AG04450 (cell line): ENCODE measurements at regions not wholly inside any gene's neighbourhood (a gene's known extent, or its start where the extent isn't known, plus 50 kb on each side); places are given as distances from the start of the nearest gene placed in this dataset.
A peak's percentile ranks its signal among the peaks of the same experiment; 100 is the strongest.

Experiments
- CTCF ChIA-PET: fragments of 300-600, 350-600 bp; formaldehyde crosslinking; extraction: SDS; loops from one replicate; lab custom pipeline; 2022; ENCODE audit warnings: antibody characterized with exemption, inconsistent platforms; lab: Charles Lee
- POLR2A ChIA-PET: fragments of 350-600 bp; formaldehyde crosslinking; extraction: SDS; loops from one replicate; lab custom pipeline; 2021; ENCODE audit warnings: antibody characterized with exemption, inconsistent platforms; lab: Yijun Ruan, JAX
- DNase-seq: peaks from one replicate; pipeline ENCODE4 v3.0.0-alpha.2; 2011; ENCODE audit warnings: low read depth, low spot score
- H3K27ac ChIP-seq: one replicate; pipeline ENCODE4 v1.5.1; 2012; ENCODE audit warnings: low read depth, low read length, control low read depth
- H3K27me3 ChIP-seq: one replicate; pipeline ENCODE4 v1.6.0; 2012; ENCODE audit warnings: low read length; ENCODE audit not compliant: control insufficient read depth, insufficient read depth
- H3K4me3 ChIP-seq: 2 replicates; pipeline ENCODE4 v1.5.1; 2011; ENCODE audit warnings: mild to moderate bottlenecking, low read depth, low read length, control low read depth
- H3K9me3 ChIP-seq: 2 replicates; pipeline ENCODE4 v1.5.1; 2012; ENCODE audit warnings: low read length; ENCODE audit not compliant: control insufficient read depth, insufficient read depth
- TF ChIP-seq, protein P1 (sequence below): IDR thresholded peaks from 2 replicates; pipeline ENCODE4 v1.5.1; 2011; ENCODE audit warnings: low read depth, low read length, control low read depth, inconsistent platforms

DNA sequence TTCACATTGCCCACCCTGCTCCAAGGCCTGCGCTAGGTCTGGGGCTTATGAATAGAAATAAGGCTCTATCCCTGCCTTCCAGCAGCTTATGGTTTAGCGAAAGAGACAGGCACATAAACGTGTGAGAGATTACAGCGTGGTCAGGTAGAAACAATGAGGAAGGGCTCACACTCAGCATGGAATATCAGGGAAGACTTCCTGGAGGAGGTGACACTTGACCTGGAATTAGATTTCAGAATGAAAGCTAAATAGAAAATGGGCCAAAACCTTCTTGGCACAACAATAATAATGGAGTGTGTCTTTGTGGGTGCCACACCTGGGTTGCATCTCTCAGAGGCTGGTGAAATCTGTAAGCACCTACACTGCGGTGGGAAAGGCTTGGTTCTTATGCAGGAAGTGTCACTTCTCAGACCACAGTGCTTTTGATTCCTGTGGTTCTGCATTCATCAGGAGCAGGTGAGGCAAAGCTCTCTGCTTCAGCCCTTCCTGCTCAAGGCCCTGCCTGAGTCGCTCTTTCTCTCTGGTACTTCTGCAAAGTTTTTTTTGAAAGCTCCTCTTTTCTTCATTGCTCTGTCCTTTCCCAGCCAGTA lies 430.3 kb downstream of the ZNF536 start:
- DNase-seq = no peak
- H3K27ac ChIP-seq = no peak overlapping the region
- no peak overlapping the region for H3K4me3 ChIP-seq
- no peaks in the 10 kb centered on the region; the same call in 1 of the 2 replicates for H3K9me3 ChIP-seq
- ChIA-PET POLR2A (no interaction called here), CTCF (interaction anchor here (0.5 to 0.6 kb wide), 3 partner anchors 119 to 833 kb away, joined by 3 to 5 read pairs (median 3); no protein-coding TSS in a partner anchor)
- TF ChIP-seq, protein P1, sequence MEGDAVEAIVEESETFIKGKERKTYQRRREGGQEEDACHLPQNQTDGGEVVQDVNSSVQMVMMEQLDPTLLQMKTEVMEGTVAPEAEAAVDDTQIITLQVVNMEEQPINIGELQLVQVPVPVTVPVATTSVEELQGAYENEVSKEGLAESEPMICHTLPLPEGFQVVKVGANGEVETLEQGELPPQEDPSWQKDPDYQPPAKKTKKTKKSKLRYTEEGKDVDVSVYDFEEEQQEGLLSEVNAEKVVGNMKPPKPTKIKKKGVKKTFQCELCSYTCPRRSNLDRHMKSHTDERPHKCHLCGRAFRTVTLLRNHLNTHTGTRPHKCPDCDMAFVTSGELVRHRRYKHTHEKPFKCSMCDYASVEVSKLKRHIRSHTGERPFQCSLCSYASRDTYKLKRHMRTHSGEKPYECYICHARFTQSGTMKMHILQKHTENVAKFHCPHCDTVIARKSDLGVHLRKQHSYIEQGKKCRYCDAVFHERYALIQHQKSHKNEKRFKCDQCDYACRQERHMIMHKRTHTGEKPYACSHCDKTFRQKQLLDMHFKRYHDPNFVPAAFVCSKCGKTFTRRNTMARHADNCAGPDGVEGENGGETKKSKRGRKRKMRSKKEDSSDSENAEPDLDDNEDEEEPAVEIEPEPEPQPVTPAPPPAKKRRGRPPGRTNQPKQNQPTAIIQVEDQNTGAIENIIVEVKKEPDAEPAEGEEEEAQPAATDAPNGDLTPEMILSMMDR = no peak
- no peaks in the 10 kb centered on the region for H3K27me3 ChIP-seq

DNA sequence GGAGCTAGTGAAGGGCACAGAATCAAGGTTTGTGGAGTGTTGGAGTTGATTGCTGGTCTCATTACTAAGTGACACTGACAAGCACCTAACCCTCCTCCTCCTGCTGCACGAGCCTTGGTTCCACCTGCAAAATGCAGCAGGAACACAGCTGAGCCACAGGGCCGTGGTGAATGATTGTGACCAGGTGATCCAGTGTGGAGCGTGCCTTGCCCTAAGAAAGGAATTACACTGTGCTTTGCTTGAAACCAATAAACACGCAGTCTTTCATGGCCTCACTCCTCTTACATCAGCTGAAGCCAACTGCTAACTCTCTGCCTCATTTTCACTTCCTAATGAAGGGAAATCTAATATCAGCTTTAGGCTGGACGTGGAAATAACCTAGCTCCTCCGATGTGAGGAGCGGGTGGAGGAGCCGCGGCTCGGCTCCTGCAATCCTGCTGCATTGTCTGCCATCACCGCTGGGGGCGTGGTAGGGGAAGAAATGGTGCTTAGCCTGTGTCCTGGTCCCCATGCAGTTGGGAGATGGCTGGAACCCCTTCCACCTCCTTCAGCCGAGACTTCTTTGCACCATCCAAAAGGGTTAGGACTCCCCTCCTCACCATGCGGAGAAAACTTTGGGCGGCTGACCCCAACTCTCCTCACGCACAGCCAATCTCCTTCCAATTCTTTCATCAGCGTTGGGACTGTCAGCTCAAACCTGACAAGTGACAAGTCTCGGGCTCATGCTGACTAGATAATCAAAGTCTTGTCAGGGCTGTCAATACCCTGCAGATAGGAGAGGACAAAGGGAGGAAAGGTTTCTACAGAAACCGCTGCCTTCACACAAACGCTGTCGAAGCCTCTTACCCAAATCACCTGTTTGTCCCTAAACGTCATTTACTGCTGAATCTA lies 427.9 kb downstream of the ZNF536 start:
- ChIA-PET POLR2A (no interaction called here), CTCF (interaction anchor here (0.7 to 1.2 kb wide), 4 partner anchors 9 to 1424 kb away, joined by 3 to 6 read pairs (median 4); no protein-coding TSS in a partner anchor)
- TF ChIP-seq, protein P1 = peak; percentile 69
- no peak overlapping the region for H3K4me3 ChIP-seq
- no peak overlapping the region for H3K27ac ChIP-seq
- no peaks in the 10 kb centered on the region for H3K27me3 ChIP-seq
- DNase-seq = no peak
- no peaks in the 10 kb centered on the region for H3K9me3 ChIP-seq

DNA sequence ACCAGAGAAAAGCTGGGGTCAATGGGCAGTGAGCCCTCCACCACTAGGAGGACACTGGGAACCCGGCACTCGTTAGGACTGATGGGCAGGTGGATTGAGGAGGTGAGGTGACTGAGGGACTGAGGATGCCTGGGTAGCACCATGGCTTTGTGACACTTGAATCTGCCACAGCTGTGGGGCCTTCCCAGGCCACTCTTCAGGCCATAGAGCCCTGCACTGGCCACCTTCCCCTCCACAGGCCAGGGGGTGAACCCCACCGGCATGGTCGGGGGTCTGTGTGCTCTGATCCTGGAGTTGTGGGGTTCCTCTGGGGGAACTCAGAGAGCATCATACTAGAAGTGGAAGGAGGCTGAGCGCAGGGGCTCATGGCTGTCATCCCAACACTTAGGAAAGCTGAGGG lies 423.5 kb downstream of the ZNF536 start:
- H3K4me3 ChIP-seq = no peak overlapping the region
- DNase-seq = no peak
- TF ChIP-seq, protein P1 = no peak
- ChIA-PET POLR2A (no interaction called here), CTCF (no interaction called here)
- H3K27me3 ChIP-seq = no peaks in the 10 kb centered on the region
- H3K9me3 ChIP-seq = no peaks in the 10 kb centered on the region
- H3K27ac ChIP-seq = no peak overlapping the region

DNA sequence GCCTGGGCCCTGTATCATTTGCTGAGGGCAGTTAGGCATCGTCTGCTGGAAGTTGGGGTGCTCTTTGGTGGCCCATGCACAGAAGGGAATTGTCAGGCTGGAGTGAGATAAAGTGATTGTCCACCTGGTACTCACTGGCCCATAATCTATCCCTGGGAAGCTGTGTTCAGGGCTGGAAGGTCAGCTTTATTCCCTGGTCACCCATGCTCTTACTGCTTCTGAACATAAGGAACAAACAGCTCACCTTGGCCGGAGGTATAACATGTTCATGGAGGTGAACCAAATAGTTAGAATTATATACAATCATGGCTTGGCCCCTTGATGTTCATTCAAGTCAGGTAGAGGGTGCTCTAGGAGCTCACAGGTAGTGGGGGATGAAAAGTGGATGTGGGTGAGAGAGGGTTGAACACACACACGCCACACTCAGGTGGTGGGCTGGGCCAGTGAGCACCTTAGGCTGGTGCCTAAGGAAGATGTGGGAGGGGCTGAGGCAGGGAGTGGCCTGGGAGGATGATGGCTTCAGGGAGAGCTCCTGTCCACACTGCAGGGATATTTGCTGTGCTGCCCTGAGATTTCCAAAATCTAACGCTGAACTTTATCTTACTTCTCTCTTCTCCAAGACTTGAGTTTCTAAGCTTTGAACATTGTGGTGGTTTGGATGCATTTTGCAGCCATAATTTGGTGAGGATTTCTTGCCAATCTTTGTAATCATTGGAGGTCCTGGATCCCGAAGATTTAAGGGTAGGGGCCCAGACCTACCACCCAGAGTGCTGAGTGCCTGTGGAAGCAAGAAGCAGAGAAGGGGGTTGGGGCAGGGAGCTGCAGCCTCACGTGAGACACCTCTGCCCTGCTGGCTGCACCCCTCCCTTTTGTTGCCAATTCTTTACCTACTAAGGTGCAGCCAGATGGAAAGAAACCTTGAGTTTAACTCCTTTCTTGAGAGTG lies 420.6 kb downstream of the ZNF536 start:
- DNase-seq = no peak
- ChIA-PET CTCF (no interaction called here), POLR2A (no interaction called here)
- no peaks in the 10 kb centered on the region for H3K9me3 ChIP-seq
- H3K27me3 ChIP-seq = no peaks in the 10 kb centered on the region
- no peak overlapping the region for H3K27ac ChIP-seq
- TF ChIP-seq, protein P1 = no peak
- H3K4me3 ChIP-seq = no peak overlapping the region
